GM23338 (cell line): ENCODE measurements at regions not wholly inside any gene's neighbourhood (a gene's known extent, or its start where the extent isn't known, plus 50 kb on each side); places are given as distances from the start of the nearest gene placed in this dataset.

Source experiments
- ATAC-seq: fragments of 200-7000 bp; cut with Tn5 transposase; 3 replicates; pipeline ENCODE4 v1.9.1; 2020
- DNase-seq: peaks from one replicate; pipeline ENCODE4 v3.0.0-alpha.2; 2015; ENCODE audit warnings: low spot score
- H2AFZ ChIP-seq: fragments of 200-600 bp; sonication (generic); 2 replicates; pipeline ENCODE4 v1.8.0; 2016; ENCODE audit warnings: antibody characterized with exemption, mild to moderate bottlenecking, moderate library complexity
- H3F3A ChIP-seq: fragments of 200-600 bp; sonication (generic); replicated peaks from 2 replicates; pipeline ENCODE4 v1.8.0; 2017; ENCODE audit warnings: antibody characterized with exemption, mixed run types, low read depth
- H3K27ac ChIP-seq: fragments of 200-600 bp; sonication (generic); 2 replicates; pipeline ENCODE4 v1.6.1; 2016; ENCODE audit warnings: low read depth
- H3K27me3 ChIP-seq: fragments of 200-600 bp; sonication (generic); 2 replicates; pipeline ENCODE4 v1.8.0; 2016; ENCODE audit warnings: mild to moderate bottlenecking, mixed run types, moderate library complexity; ENCODE audit not compliant: insufficient read depth
- H3K36me3 ChIP-seq: fragments of 200-600 bp; sonication (generic); 2 replicates; pipeline ENCODE4 v1.8.0; 2016; ENCODE audit warnings: mild to moderate bottlenecking; ENCODE audit not compliant: insufficient read depth
- H3K4me1 ChIP-seq: fragments of 200-600 bp; sonication (generic); 2 replicates; pipeline ENCODE4 v1.8.0; 2016; ENCODE audit warnings: mild to moderate bottlenecking, moderate library complexity; ENCODE audit not compliant: insufficient read depth
- H3K4me2 ChIP-seq: fragments of 200-600 bp; sonication (generic); 2 replicates; pipeline ENCODE4 v1.7.1; 2017; ENCODE audit warnings: mixed run types
- H3K4me3 ChIP-seq: fragments of 200-600 bp; sonication (generic); 2 replicates; pipeline ENCODE4 v1.6.1; 2016; ENCODE audit warnings: mixed run types
- H3K79me2 ChIP-seq: fragments of 200-600 bp; sonication (generic); replicated peaks from 2 replicates; pipeline ENCODE4 v1.8.0; 2017; ENCODE audit warnings: mild to moderate bottlenecking; ENCODE audit not compliant: insufficient read depth
- H3K9me2 ChIP-seq: fragments of 200-600 bp; sonication (generic); 2 replicates; pipeline ENCODE4 v1.8.0; 2017; ENCODE audit not compliant: insufficient read depth
- H4K20me1 ChIP-seq: fragments of 200-600 bp; sonication (generic); replicated peaks from 2 replicates; pipeline ENCODE4 v1.8.0; 2017; ENCODE audit warnings: mild to moderate bottlenecking; ENCODE audit not compliant: insufficient read depth
- H3K27ac Mint-ChIP-seq: 2 replicates; pipeline ENCODE4 v1.8.0; 2020; ENCODE audit warnings: inconsistent platforms, mild to moderate bottlenecking, moderate library complexity, mixed read lengths
- H3K27me3 Mint-ChIP-seq: 3 replicates; pipeline ENCODE4 v1.8.0; 2022; ENCODE audit warnings: low read depth, mild to moderate bottlenecking, moderate library complexity, mixed read lengths, inconsistent platforms; ENCODE audit not compliant: insufficient read depth, poor library complexity
- H3K36me3 Mint-ChIP-seq: 3 replicates; pipeline ENCODE4 v1.8.0; 2021; ENCODE audit warnings: low read depth, mild to moderate bottlenecking, inconsistent platforms, moderate library complexity, mixed read lengths
- H3K4me1 Mint-ChIP-seq: 3 replicates; pipeline ENCODE4 v1.8.0; 2020; ENCODE audit warnings: mild to moderate bottlenecking, inconsistent platforms, mixed read lengths
- H3K4me3 Mint-ChIP-seq: 3 replicates; pipeline ENCODE4 v1.8.0; 2021; ENCODE audit warnings: moderate library complexity, mild to moderate bottlenecking, inconsistent platforms, mixed read lengths
- H3K9me3 Mint-ChIP-seq: 3 replicates; pipeline ENCODE4 v1.8.0; 2020; ENCODE audit warnings: moderate library complexity, mild to moderate bottlenecking, inconsistent platforms, mixed read lengths
- CREB1 ChIP-seq: fragments of 250-450 bp; sonication (Bioruptor Pico); IDR thresholded peaks from 2 replicates; pipeline ENCODE4 v1.5.0; 2020; ENCODE audit warnings: low read depth, mild to moderate bottlenecking, moderate library complexity
- NANOG ChIP-seq: IDR thresholded peaks from 2 replicates; pipeline ENCODE4 v1.6.1; 2016; ENCODE audit warnings: antibody characterized with exemption, borderline replicate concordance
- POLR2AphosphoS5 ChIP-seq: IDR thresholded peaks from 2 replicates; pipeline ENCODE4 v1.6.1; 2016; ENCODE audit warnings: antibody characterized with exemption, low read depth
- ZNF114 ChIP-seq: fragments of 250-450 bp; sonication (Bioruptor Pico); IDR thresholded peaks from 2 replicates; pipeline ENCODE4 v1.5.0; 2020; ENCODE audit warnings: mild to moderate bottlenecking, moderate library complexity
- ZNF331 ChIP-seq: fragments of 250-450 bp; sonication (Bioruptor Pico); IDR thresholded peaks from 2 replicates; pipeline ENCODE4 v1.5.0; 2020; ENCODE audit warnings: low read depth, mild to moderate bottlenecking, moderate library complexity
- TF ChIP-seq, protein P1 (sequence below): IDR thresholded peaks from one replicate; pipeline ENCODE4 v1.6.1; 2018; ENCODE audit warnings: antibody characterized with exemption; ENCODE audit not compliant: unreplicated experiment
- TF ChIP-seq, protein P2 (sequence below), 2 experiments: fragments of 200-600 bp in 1 of 2; sonication (generic) in 1 of 2; conservative IDR thresholded peaks; 2 replicates each; pipeline versions ENCODE4 v1.5.1 to v1.6.1; 2016 to 2017; ENCODE audit warnings: antibody characterized with exemption in 2 of 2, low read depth in 2 of 2, mild to moderate bottlenecking in 2 of 2, moderate library complexity in 1 of 2
- TF ChIP-seq, protein P3 (sequence below): fragments of 250-450 bp; sonication (Bioruptor Pico); IDR thresholded peaks from 2 replicates; pipeline ENCODE4 v1.5.0; 2020; ENCODE audit warnings: mild to moderate bottlenecking, moderate library complexity

GRCh38 chr9:113657765-113658544, 194.4 kb downstream of the RGS3 start:
- DNase-seq: peak; percentile 92
- ATAC-seq: peak; percentile 93

More at GRCh38 chr9:113657765-113658544, 194.4 kb downstream of the RGS3 start:
- H3K79me2 ChIP-seq: no peaks in the 10 kb centered on the region
- no peak overlapping the region for H3K4me3 ChIP-seq
- no peaks in the 10 kb centered on the region for H3K36me3 ChIP-seq
- 0 out of 2 replicates have a peak, but pooled peaks cover 5% of the 10 kb centered on the region for H3F3A ChIP-seq
- peaks cover 3% of the 10 kb centered on the region; the same call in 1 of the 2 replicates for H3K4me1 ChIP-seq
- Mint-ChIP-seq H3K9me3 (no peaks in the 10 kb centered on the region), H3K27me3 (peaks cover 17% of the 10 kb centered on the region), H3K36me3 (no peaks in the 10 kb centered on the region), H3K27ac (no peak overlapping the region), H3K4me3 (no peak overlapping the region), H3K4me1 (peaks cover 19% of the 10 kb centered on the region)
- no peak overlapping the region for H3K4me2 ChIP-seq
- no peak overlapping the region for H3K27ac ChIP-seq
- no peaks in the 10 kb centered on the region for H4K20me1 ChIP-seq
- no peaks in the 10 kb centered on the region for H3K27me3 ChIP-seq
- TF ChIP-seq POLR2AphosphoS5: no peak
- TF ChIP-seq CREB1 (CRISPR knock-in tag): 0 out of 2 replicates have a peak, but pooled peaks have one; percentile 13
- no peak for TF ChIP-seq ZNF114
- TF ChIP-seq, protein P1, sequence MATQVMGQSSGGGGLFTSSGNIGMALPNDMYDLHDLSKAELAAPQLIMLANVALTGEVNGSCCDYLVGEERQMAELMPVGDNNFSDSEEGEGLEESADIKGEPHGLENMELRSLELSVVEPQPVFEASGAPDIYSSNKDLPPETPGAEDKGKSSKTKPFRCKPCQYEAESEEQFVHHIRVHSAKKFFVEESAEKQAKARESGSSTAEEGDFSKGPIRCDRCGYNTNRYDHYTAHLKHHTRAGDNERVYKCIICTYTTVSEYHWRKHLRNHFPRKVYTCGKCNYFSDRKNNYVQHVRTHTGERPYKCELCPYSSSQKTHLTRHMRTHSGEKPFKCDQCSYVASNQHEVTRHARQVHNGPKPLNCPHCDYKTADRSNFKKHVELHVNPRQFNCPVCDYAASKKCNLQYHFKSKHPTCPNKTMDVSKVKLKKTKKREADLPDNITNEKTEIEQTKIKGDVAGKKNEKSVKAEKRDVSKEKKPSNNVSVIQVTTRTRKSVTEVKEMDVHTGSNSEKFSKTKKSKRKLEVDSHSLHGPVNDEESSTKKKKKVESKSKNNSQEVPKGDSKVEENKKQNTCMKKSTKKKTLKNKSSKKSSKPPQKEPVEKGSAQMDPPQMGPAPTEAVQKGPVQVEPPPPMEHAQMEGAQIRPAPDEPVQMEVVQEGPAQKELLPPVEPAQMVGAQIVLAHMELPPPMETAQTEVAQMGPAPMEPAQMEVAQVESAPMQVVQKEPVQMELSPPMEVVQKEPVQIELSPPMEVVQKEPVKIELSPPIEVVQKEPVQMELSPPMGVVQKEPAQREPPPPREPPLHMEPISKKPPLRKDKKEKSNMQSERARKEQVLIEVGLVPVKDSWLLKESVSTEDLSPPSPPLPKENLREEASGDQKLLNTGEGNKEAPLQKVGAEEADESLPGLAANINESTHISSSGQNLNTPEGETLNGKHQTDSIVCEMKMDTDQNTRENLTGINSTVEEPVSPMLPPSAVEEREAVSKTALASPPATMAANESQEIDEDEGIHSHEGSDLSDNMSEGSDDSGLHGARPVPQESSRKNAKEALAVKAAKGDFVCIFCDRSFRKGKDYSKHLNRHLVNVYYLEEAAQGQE: no peak
- TF ChIP-seq ZNF331: no peak
- TF ChIP-seq, protein P2, sequence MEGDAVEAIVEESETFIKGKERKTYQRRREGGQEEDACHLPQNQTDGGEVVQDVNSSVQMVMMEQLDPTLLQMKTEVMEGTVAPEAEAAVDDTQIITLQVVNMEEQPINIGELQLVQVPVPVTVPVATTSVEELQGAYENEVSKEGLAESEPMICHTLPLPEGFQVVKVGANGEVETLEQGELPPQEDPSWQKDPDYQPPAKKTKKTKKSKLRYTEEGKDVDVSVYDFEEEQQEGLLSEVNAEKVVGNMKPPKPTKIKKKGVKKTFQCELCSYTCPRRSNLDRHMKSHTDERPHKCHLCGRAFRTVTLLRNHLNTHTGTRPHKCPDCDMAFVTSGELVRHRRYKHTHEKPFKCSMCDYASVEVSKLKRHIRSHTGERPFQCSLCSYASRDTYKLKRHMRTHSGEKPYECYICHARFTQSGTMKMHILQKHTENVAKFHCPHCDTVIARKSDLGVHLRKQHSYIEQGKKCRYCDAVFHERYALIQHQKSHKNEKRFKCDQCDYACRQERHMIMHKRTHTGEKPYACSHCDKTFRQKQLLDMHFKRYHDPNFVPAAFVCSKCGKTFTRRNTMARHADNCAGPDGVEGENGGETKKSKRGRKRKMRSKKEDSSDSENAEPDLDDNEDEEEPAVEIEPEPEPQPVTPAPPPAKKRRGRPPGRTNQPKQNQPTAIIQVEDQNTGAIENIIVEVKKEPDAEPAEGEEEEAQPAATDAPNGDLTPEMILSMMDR (conservative IDR thresholded peaks at IDR 0.05; ENCODE audit: low read depth in 2 of 2): peak; percentile 82 to 99
- TF ChIP-seq NANOG: no peak
- TF ChIP-seq, protein P3, sequence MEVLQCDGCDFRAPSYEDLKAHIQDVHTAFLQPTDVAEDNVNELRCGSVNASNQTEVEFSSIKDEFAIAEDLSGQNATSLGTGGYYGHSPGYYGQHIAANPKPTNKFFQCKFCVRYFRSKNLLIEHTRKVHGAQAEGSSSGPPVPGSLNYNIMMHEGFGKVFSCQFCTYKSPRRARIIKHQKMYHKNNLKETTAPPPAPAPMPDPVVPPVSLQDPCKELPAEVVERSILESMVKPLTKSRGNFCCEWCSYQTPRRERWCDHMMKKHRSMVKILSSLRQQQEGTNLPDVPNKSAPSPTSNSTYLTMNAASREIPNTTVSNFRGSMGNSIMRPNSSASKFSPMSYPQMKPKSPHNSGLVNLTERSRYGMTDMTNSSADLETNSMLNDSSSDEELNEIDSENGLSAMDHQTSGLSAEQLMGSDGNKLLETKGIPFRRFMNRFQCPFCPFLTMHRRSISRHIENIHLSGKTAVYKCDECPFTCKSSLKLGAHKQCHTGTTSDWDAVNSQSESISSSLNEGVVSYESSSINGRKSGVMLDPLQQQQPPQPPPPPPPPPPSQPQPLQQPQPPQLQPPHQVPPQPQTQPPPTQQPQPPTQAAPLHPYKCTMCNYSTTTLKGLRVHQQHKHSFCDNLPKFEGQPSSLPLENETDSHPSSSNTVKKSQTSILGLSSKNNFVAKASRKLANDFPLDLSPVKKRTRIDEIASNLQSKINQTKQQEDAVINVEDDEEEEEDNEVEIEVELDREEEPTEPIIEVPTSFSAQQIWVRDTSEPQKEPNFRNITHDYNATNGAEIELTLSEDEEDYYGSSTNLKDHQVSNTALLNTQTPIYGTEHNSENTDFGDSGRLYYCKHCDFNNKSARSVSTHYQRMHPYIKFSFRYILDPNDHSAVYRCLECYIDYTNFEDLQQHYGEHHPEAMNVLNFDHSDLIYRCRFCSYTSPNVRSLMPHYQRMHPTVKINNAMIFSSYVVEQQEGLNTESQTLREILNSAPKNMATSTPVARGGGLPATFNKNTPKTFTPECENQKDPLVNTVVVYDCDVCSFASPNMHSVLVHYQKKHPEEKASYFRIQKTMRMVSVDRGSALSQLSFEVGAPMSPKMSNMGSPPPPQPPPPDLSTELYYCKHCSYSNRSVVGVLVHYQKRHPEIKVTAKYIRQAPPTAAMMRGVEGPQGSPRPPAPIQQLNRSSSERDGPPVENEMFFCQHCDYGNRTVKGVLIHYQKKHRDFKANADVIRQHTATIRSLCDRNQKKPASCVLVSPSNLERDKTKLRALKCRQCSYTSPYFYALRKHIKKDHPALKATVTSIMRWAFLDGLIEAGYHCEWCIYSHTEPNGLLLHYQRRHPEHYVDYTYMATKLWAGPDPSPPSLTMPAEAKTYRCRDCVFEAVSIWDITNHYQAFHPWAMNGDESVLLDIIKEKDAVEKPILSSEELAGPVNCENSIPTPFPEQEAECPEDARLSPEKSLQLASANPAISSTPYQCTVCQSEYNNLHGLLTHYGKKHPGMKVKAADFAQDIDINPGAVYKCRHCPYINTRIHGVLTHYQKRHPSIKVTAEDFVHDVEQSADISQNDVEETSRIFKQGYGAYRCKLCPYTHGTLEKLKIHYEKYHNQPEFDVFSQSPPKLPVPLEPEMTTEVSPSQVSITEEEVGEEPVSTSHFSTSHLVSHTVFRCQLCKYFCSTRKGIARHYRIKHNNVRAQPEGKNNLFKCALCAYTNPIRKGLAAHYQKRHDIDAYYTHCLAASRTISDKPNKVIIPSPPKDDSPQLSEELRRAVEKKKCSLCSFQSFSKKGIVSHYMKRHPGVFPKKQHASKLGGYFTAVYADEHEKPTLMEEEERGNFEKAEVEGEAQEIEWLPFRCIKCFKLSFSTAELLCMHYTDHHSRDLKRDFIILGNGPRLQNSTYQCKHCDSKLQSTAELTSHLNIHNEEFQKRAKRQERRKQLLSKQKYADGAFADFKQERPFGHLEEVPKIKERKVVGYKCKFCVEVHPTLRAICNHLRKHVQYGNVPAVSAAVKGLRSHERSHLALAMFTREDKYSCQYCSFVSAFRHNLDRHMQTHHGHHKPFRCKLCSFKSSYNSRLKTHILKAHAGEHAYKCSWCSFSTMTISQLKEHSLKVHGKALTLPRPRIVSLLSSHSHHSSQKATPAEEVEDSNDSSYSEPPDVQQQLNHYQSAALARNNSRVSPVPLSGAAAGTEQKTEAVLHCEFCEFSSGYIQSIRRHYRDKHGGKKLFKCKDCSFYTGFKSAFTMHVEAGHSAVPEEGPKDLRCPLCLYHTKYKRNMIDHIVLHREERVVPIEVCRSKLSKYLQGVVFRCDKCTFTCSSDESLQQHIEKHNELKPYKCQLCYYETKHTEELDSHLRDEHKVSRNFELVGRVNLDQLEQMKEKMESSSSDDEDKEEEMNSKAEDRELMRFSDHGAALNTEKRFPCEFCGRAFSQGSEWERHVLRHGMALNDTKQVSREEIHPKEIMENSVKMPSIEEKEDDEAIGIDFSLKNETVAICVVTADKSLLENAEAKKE (CRISPR knock-in tag): no peak
- no peaks in the 10 kb centered on the region for H3K9me2 ChIP-seq
- H2AFZ ChIP-seq: peak overlapping the region; percentile 93
